DOHH2 (cell line): ENCODE measurements at regions not wholly inside any gene's neighbourhood (a gene's known extent, or its start where the extent isn't known, plus 50 kb on each side); places are given as distances from the start of the nearest gene placed in this dataset.

Experiments
- H3F3A ChIP-seq: fragments of 200-600 bp; sonication (generic), shearing (Covaris generic); 2 replicates; pipeline ENCODE4 v1.6.0; 2016; ENCODE audit warnings: antibody characterized with exemption, mild to moderate bottlenecking; ENCODE audit not compliant: control insufficient read depth, insufficient read depth
- H3K27ac ChIP-seq: fragments of 200-600 bp; sonication (generic); 2 replicates; pipeline ENCODE4 v1.5.1; 2014; ENCODE audit warnings: low read depth, mild to moderate bottlenecking, low read length, moderate library complexity
- H3K27me3 ChIP-seq: fragments of 200-600 bp; sonication (generic); 2 replicates; pipeline ENCODE4 v1.6.1; 2014; ENCODE audit warnings: mild to moderate bottlenecking, low read length, mixed read lengths; ENCODE audit not compliant: control insufficient read depth
- H3K36me3 ChIP-seq: fragments of 200-600 bp; sonication (generic); 2 replicates; pipeline ENCODE4 v1.6.1; 2014; ENCODE audit warnings: mild to moderate bottlenecking, low read length, moderate library complexity, mixed read lengths; ENCODE audit not compliant: control insufficient read depth
- H3K4me1 ChIP-seq: fragments of 200-600 bp; sonication (generic); 2 replicates; pipeline ENCODE4 v1.6.1; 2014; ENCODE audit warnings: mild to moderate bottlenecking, low read length, mixed read lengths; ENCODE audit not compliant: control insufficient read depth
- H3K4me2 ChIP-seq: fragments of 200-600 bp; sonication (generic); 2 replicates; pipeline ENCODE4 v1.6.0; 2014; ENCODE audit warnings: mild to moderate bottlenecking, low read length, moderate library complexity
- H3K4me3 ChIP-seq: fragments of 200-600 bp; sonication (generic); 2 replicates; pipeline ENCODE4 v1.5.1; 2014; ENCODE audit warnings: mild to moderate bottlenecking, low read length, mixed read lengths
- H3K79me2 ChIP-seq: fragments of 200-600 bp; sonication (generic); 2 replicates; pipeline ENCODE4 v1.6.1; 2014; ENCODE audit warnings: mild to moderate bottlenecking, low read length, mixed read lengths; ENCODE audit not compliant: control insufficient read depth
- H3K9me2 ChIP-seq: fragments of 200-600 bp; sonication (generic); replicated peaks from 2 replicates; pipeline ENCODE4 v1.6.1; 2014; ENCODE audit warnings: mild to moderate bottlenecking, low read length, mixed read lengths; ENCODE audit not compliant: control insufficient read depth
- H3K9me3 ChIP-seq: fragments of 200-600 bp; sonication (generic); 2 replicates; pipeline ENCODE4 v1.6.1; 2014; ENCODE audit warnings: antibody characterized with exemption, low read length, mixed read lengths; ENCODE audit not compliant: control insufficient read depth, insufficient read depth
- H4K20me1 ChIP-seq: fragments of 200-600 bp; sonication (generic); 2 replicates; pipeline ENCODE4 v1.6.0; 2014; ENCODE audit warnings: low read depth, mild to moderate bottlenecking, antibody characterized with exemption, low read length, moderate library complexity; ENCODE audit not compliant: control insufficient read depth, insufficient read depth
- CTCF ChIP-seq: fragments of 200-600 bp; sonication (generic); IDR thresholded peaks from one replicate; pipeline ENCODE4 v1.5.1; 2014; ENCODE audit warnings: antibody characterized with exemption, mild to moderate bottlenecking, low read depth, low read length; ENCODE audit not compliant: poor library complexity, severe bottlenecking
- EZH2phosphoT487 ChIP-seq: fragments of 200-600 bp; sonication (generic); IDR thresholded peaks from 2 replicates; pipeline ENCODE4 v1.6.1; 2017; ENCODE audit warnings: borderline replicate concordance, mild to moderate bottlenecking, antibody characterized with exemption, low read length, moderate library complexity, mixed read lengths

GRCh38 chr10:78758176-78758575 lies 310.6 kb upstream of the ZMIZ1 start:
- no peaks in the 10 kb centered on the region for H4K20me1 ChIP-seq
- no peak for TF ChIP-seq EZH2phosphoT487
- no peak for TF ChIP-seq CTCF
- H3F3A ChIP-seq = no peaks in the 10 kb centered on the region
- H3K27me3 ChIP-seq = peaks cover 3% of the 10 kb centered on the region; the same call in 1 of the 2 replicates
- H3K36me3 ChIP-seq = no peaks in the 10 kb centered on the region
- no peaks in the 10 kb centered on the region for H3K4me1 ChIP-seq
- H3K4me2 ChIP-seq = no peak overlapping the region
- H3K27ac ChIP-seq = no peak overlapping the region
- H3K9me2 ChIP-seq = no peaks in the 10 kb centered on the region
- no peak overlapping the region for H3K4me3 ChIP-seq
- H3K79me2 ChIP-seq = no peaks in the 10 kb centered on the region
- H3K9me3 ChIP-seq = no peaks in the 10 kb centered on the region

- Histone ChIP-seq H3K27ac (no peak overlapping the region), H3K4me1 (no peaks in the 10 kb centered on the region), H3F3A (no peaks in the 10 kb centered on the region), H3K36me3 (no peaks in the 10 kb centered on the region), H3K4me3 (no peak overlapping the region), H4K20me1 (no peaks in the 10 kb centered on the region), H3K27me3 (peaks cover 3% of the 10 kb centered on the region; the same call in 1 of the 2 replicates), H3K9me3 (no peaks in the 10 kb centered on the region), H3K4me2 (no peak overlapping the region), H3K9me2 (no peaks in the 10 kb centered on the region), H3K79me2 (no peaks in the 10 kb centered on the region)
- TF ChIP-seq EZH2phosphoT487 = no peak
- TF ChIP-seq CTCF = no peak
These were observed 309.2 kb upstream of the ZMIZ1 start for GRCh38 chr10:78759456-78760120.

GRCh38 chr10:78760463-78761310 lies 308.1 kb upstream of the ZMIZ1 start:
- H3K27ac ChIP-seq = no peak overlapping the region
- H3K4me1 ChIP-seq = no peaks in the 10 kb centered on the region
- H3K4me3 ChIP-seq = no peak overlapping the region
- H3K79me2 ChIP-seq = no peaks in the 10 kb centered on the region
- no peaks in the 10 kb centered on the region for H3K36me3 ChIP-seq
- peaks cover 3% of the 10 kb centered on the region; the same call in 1 of the 2 replicates for H3K27me3 ChIP-seq
- no peaks in the 10 kb centered on the region for H3F3A ChIP-seq
- H3K9me2 ChIP-seq = no peaks in the 10 kb centered on the region
- H3K4me2 ChIP-seq = no peak overlapping the region
- TF ChIP-seq EZH2phosphoT487 = no peak
- TF ChIP-seq CTCF = no peak
- H4K20me1 ChIP-seq = no peaks in the 10 kb centered on the region
- no peaks in the 10 kb centered on the region for H3K9me3 ChIP-seq
